SK-N-MC (cell line): ENCODE measurements at regions not wholly inside any gene's neighbourhood (a gene's known extent, or its start where the extent isn't known, plus 50 kb on each side); places are given as distances from the start of the nearest gene placed in this dataset.

Source experiments
- EZH2 ChIP-seq: fragments of 200-600 bp; sonication (generic); IDR thresholded peaks from one replicate; pipeline ENCODE4 v1.6.1; 2017; ENCODE audit warnings: antibody characterized with exemption
- POLR2AphosphoS5 ChIP-seq: IDR thresholded peaks from 2 replicates; pipeline ENCODE4 v1.6.1; 2012; ENCODE audit warnings: mild to moderate bottlenecking, low read depth, low read length, borderline replicate concordance

DNA sequence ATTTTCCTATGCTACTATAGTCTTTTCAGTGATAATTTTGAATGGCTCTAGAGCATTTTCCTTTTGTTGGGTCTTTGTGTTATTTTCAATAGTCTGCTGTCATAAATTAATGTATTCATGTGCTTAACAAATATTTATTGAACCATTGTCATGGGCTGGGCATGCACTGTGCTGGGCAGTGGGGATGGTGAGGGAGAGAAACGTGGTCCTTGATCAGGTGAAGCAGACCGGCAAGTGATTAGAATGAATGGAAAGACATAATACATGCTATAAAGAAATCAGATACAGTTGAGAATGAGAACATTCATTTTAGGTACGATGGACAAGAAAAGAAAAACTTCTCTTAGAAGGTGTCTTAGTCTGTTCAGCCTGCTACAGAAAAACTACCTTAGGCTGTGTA is 66.1 kb downstream of the KIF4B start:
- no peak for TF ChIP-seq POLR2AphosphoS5
- no peak for TF ChIP-seq EZH2
